Lung (tissue), 11 donors: ENCODE measurements at regions not wholly inside any gene's neighbourhood (a gene's known extent, or its start where the extent isn't known, plus 50 kb on each side); places are given as distances from the start of the nearest gene placed in this dataset.

Experiments used
- ATAC-seq: fragments of 200-7000 bp; cut with Tn5 transposase; one replicate; pipeline ENCODE4 v1.9.1; 2020; ENCODE audit warnings: moderate number of reproducible peaks; ENCODE audit not compliant: insufficient read depth, low FRiP score
- DNase-seq, 3 donors: peaks; one replicate each; pipeline ENCODE4 v3.0.0-alpha.2; 2013 to 2017
- H3K27ac ChIP-seq, 2 donors: one replicate each; pipeline ENCODE4 v1.5.1; 2013; ENCODE audit warnings: mild to moderate bottlenecking in 2 of 2, moderate library complexity in 2 of 2, control low read depth in 1 of 2, inconsistent platforms in 1 of 2, low read depth in 1 of 2, low read length in 1 of 2
- H3K27me3 ChIP-seq, 3 donors: one replicate each; pipeline ENCODE4 v1.5.1; 2013; ENCODE audit warnings: low read length in 2 of 3; ENCODE audit not compliant: control insufficient read depth in 3 of 3, insufficient read depth in 3 of 3
- H3K36me3 ChIP-seq, 4 donors: one replicate each; pipeline ENCODE4 v1.5.1; 2013; ENCODE audit warnings: low read length in 4 of 4, mild to moderate bottlenecking in 1 of 4, moderate library complexity in 1 of 4; ENCODE audit not compliant: control insufficient read depth in 4 of 4, insufficient read depth in 4 of 4
- H3K4me1 ChIP-seq, 5 donors: one replicate each; pipeline ENCODE4 v1.5.1; 2013; ENCODE audit warnings: low read length in 5 of 5, mild to moderate bottlenecking in 2 of 5, moderate library complexity in 1 of 5; ENCODE audit not compliant: control insufficient read depth in 5 of 5, insufficient read depth in 5 of 5
- H3K4me3 ChIP-seq: one replicate; pipeline ENCODE4 v1.5.1; 2013; ENCODE audit warnings: mild to moderate bottlenecking, control low read depth, moderate library complexity
- H3K9ac ChIP-seq, 2 donors: one replicate each; pipeline ENCODE4 v1.5.1; 2013; ENCODE audit warnings: low read length in 2 of 2, control low read depth in 1 of 2; ENCODE audit not compliant: insufficient read depth in 1 of 2
- H3K9me3 ChIP-seq, 4 donors: one replicate each; pipeline ENCODE4 v1.5.1; 2013; ENCODE audit warnings: low read length in 3 of 4, mild to moderate bottlenecking in 1 of 4, moderate library complexity in 1 of 4; ENCODE audit not compliant: control insufficient read depth in 4 of 4, insufficient read depth in 3 of 4
- CTCF ChIP-seq: IDR thresholded peaks from 2 replicates; pipeline ENCODE4 v1.5.1; 2012; ENCODE audit warnings: mild to moderate bottlenecking; ENCODE audit errors: control extremely low read depth, extremely low read depth
- WGBS, 2 donors: extraction: QIAGEN DNeasy Blood & Tissue Kit; methylation state at CpG; one replicate each; pipeline ENCODE4 v1.1.7; 2013; 5-methylcytosine and 5-hydroxymethylcytosine counted together
- donor health status: control.
- donor health status: control.
- donor health status: Bipolar disorder and iron deficiency.
- donor health status: healthy.
- donor health status: DM: yes; HTN: yes; CAD: no.

DNA sequence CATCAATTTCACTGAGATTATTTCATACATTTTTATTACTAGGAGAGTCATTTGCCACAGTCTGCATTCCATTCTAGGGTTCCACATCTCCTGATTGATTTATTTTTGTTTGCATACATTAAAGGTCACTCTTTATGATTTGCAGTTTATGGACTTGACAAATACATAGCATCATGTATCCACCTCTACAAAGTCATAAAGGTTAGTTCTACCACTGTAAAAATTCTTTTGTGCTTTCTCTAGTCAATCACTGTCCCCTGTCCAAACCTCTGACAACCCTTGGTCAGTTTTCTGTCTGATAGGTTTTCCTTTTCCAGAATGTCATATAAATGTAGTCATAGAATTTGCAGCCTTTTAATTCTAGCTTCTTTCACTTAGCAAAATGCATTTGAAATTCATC, 434.6 kb upstream of the MON1B start:
- TF ChIP-seq CTCF, result no peak
- H3K4me1 ChIP-seq, result no peaks in the 10 kb centered on the region
- ATAC-seq (no peak), DNase-seq (no peak)
- no peak overlapping the region for H3K27ac ChIP-seq
- H3K27me3 ChIP-seq, result no peaks in the 10 kb centered on the region
- H3K9me3 ChIP-seq, result no peaks in the 10 kb centered on the region
- no peak overlapping the region for H3K9ac ChIP-seq
- no peak overlapping the region for H3K4me3 ChIP-seq
- H3K36me3 ChIP-seq, result no peaks in the 10 kb centered on the region

DNA sequence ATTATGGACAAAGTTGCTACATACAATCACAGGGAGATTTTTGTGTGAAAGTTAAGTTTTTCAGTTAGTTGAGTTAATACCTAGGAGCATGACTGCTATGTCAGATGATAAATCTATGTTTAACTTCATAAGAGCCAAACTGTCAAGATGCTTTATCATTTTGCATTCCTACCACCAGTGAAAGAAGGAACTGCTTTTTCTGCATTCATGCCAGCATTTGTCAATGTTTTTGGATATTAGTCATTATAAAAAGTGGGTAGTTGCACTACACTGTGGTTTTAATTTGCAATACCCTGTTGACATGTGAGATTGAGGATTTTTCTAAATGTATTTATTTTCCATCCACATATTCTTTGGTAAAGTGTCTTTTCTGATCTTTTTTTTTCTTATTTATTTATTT, 434.0 kb upstream of the MON1B start:
- ATAC-seq (no peak), DNase-seq (no peak)
- no peaks in the 10 kb centered on the region for H3K36me3 ChIP-seq
- no peak for TF ChIP-seq CTCF
- no peak overlapping the region for H3K9ac ChIP-seq
- peaks cover 0 to 2% (median 0%) of the 10 kb centered on the region in 4 donors for H3K9me3 ChIP-seq
- no peak overlapping the region for H3K27ac ChIP-seq
- no peaks in the 10 kb centered on the region for H3K27me3 ChIP-seq
- H3K4me3 ChIP-seq, result no peak overlapping the region
- H3K4me1 ChIP-seq, result no peaks in the 10 kb centered on the region

GRCh38 chr16:76766538-76766937, 424.5 kb upstream of the MON1B start:
- Histone ChIP-seq H3K9me3 (peaks cover 0 to 14% (median 8%) of the 10 kb centered on the region in 4 donors), H3K36me3 (no peaks in the 10 kb centered on the region), H3K9ac (no peak overlapping the region), H3K27me3 (no peaks in the 10 kb centered on the region), H3K4me1 (no peaks in the 10 kb centered on the region), H3K27ac (no peak overlapping the region), H3K4me3 (no peak overlapping the region)
- TF ChIP-seq CTCF, result no peak
- DNase-seq (no peak), ATAC-seq (no peak)

DNA sequence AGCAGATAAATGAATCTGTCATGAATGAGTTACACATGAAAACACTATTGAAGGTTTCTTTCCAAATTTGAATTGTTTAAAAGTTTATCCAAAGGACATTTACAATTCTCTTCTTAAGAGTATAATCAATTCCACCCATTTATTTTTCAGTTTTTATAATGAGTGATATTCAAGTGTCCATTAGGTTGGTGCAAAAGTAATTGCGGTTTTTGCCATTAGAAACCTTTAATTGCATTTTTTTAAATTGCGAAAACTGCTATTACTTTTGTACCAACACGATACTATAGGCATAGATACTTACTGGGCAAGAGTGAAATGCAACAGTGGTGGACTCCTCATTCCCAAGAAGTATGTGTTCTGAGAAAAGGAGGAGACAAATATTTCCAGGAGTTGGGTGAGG, 422.7 kb upstream of the MON1B start:
- Histone ChIP-seq H3K27ac (no peak overlapping the region), H3K36me3 (no peaks in the 10 kb centered on the region), H3K4me3 (no peak overlapping the region), H3K9ac (no peak overlapping the region), H3K27me3 (no peaks in the 10 kb centered on the region), H3K4me1 (no peaks in the 10 kb centered on the region), H3K9me3 (peaks cover 0 to 6% (median 2%) of the 10 kb centered on the region in 4 donors)
- ATAC-seq, result no peak
- WGBS, 2 donors, result 94 to 98% methylated on average over 3 of the region's 3 CpGs
- no peak for DNase-seq
- no peak for TF ChIP-seq CTCF
